ENCODE measurements at regions not wholly inside any gene's neighbourhood (a gene's known extent, or its start where the extent isn't known, plus 50 kb on each side); places are given as distances from the start of the nearest gene placed in this dataset.
"Not testable (repeated sequence)": the region's sequence is repeated elsewhere in the genome, so short reads cannot be mapped to it uniquely, and the experiment has no call there.

DNA sequence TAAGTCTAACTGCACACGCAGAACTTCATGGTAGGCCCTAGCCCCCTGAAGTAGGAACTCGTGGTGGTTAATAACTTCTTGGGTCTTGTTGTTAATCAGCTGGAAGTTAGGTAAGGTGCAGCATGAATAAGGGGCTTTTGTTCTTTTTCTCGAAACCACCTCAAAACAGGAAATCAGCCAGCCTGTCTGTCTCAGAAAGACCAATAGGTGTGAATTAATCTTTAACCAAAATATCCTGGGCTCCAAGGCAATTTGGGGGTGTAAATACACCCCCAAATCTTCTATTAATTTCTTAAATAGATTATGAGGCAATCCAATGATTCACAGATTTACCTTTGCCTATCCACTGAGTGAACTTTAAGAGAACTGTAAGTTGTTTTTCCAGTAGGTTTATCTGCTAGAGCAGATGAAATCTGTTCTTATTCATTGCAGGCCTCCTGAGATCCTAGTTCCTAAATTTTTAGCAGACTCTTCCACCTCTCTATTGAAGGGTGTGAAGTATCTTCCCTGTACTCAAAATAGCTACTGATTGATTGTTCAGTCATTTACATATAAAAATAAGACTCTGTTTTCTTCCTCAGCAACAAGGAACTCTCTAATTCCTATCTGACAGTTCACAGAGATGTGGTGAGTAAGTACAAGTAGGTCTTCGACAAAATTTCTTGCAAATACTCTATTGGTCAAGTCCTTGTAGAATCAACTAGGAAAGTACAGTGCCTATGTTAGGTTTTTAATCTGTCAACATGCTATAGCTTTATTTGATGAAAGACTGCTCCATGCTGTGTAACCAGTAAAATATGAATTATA is 427.1 kb upstream of the NOX3 start:
- DNase-seq (ENCODE audit: low spot score), result no peak

DNA sequence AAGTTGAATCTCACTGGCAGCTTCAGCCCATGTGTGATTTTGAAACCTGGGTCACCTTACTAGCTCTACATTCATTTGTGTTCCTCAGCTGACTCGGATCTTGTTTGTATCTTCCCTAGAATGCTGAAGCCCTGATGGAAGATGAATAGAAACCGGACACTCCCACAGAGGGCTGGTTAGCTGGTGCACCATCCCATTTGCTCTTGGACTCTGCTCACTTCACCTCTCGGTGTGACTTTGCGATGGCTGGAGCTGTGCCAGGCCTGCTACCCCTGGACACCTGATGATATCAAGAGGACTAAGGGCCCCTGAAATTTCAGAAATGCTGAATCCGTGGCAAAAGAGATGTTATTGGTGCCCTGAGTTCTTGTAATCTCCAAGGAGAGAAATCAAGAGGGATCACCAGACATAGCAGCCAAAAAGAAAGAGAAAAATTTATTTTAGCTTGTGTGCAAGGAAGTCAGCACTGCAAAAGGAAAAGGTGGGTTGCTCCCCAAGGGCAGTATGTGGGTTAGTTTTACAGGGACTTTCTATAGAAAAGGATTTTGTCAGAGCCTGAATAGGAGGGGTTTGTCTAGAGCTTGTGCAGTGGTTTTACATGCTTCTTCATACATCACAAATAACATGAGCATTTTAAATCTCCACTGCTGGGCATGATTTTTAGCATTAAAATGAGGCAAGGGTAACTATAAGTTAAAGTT is 426.3 kb upstream of the NOX3 start:
- DNase-seq (ENCODE audit: low spot score), result no peak

GRCh38 chr6:155880900-155881299 is 425.3 kb upstream of the NOX3 start:
- no peak for DNase-seq (ENCODE audit: low spot score)

GRCh38 chr6:155872961-155873360 is 417.3 kb upstream of the NOX3 start:
- no peak for DNase-seq (ENCODE audit: low spot score)

GRCh38 chr6:155867682-155868081 is 412.0 kb upstream of the NOX3 start:
- DNase-seq (ENCODE audit: low spot score), result no peak

DNA sequence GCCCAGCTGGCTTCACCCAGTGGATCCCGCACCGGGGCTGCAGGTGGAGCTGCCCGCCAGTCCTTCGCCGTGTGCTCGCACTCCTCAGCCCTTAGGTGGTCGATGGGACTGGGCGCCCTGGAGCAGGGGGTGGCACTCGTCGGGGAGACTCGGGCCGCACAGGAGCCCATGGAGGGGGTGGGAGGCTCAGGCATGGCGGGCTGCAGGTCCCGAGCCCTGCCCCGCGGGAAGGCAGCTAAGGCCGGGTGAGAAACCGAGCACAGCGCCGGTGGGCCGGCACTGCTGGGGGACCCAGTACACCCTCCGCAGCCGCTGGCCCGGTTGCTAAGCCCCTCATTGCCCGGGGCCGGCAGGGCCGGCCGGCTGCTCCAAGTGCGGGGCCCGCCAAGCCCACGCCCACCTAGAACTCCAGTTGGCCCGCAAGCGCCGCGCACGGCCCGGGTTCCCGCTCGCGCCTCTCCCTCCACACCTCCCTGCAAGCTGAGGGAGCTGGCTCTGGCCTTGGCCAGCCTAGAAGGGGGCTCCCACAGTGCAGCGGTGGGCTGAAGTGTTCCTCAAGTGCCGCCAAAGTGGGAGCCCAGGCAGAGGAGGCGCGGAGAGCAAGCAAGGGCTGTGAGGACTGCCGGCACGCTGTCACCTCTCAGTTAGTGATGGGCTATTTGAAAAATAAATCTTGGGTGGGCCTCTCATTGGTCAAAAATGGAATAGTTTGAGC is 411.2 kb upstream of the NOX3 start:
- not testable (repeated sequence) for DNase-seq (ENCODE audit: low spot score)

GRCh38 chr6:155861821-155862220 is 406.2 kb upstream of the NOX3 start:
- DNase-seq (ENCODE audit: low spot score), result no peak

DNA sequence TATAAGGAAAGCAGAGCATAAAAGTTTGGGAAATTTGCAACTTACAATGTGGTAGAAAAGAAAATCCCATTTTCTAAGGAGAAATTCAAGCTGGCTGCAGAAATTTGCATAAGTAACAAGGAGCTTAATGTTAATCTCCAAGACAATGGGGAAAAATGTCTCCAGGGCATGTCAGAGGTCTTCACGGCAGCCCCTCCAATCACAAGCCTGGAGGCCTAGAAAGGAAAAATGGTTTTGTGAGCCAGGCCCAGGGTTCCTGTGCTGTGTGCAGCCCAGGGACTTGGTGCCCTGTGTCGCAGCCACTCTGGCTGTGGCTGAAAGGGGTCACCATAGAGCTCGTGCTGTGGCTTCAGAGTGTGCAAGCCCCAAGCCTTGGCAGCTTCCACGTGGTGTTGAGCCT is 403.3 kb upstream of the NOX3 start:
- not testable (repeated sequence) for DNase-seq (ENCODE audit: low spot score)

DNA sequence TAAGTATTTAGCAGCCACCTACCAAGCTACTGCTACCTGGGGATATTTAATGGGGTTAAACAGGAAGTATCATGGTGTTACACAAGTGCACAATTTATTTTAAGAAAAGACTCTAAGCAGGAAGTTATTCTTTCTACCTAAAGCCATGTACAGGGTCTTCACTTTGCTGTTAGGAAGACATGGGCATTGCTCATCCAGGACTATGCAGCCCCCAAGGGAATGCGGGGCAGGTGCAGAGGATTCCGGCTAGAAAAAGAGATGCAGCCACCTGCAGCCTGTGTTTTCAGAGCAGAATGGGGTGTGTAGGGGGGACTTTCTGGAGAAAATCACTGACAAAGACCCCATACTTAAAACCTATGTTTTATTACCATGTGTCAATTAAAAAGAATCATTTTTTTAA is 399.1 kb upstream of the NOX3 start:
- no peak for DNase-seq (ENCODE audit: low spot score)

GRCh38 chr6:155853011-155853410 is 397.4 kb upstream of the NOX3 start:
- no peak for DNase-seq (ENCODE audit: low spot score)

- no peak for DNase-seq (ENCODE audit: low spot score)
Observed at GRCh38 chr6:155850408-155850841, 394.8 kb upstream of the NOX3 start.

GRCh38 chr6:155847711-155848110 is 392.1 kb upstream of the NOX3 start:
- no peak for DNase-seq (ENCODE audit: low spot score)

- no peak for DNase-seq (ENCODE audit: low spot score)
Observed at GRCh38 chr6:155837474-155837873, 381.8 kb upstream of the NOX3 start.

GRCh38 chr6:155832596-155832995 is 377.0 kb upstream of the NOX3 start:
- no peak for DNase-seq (ENCODE audit: low spot score)

DNA sequence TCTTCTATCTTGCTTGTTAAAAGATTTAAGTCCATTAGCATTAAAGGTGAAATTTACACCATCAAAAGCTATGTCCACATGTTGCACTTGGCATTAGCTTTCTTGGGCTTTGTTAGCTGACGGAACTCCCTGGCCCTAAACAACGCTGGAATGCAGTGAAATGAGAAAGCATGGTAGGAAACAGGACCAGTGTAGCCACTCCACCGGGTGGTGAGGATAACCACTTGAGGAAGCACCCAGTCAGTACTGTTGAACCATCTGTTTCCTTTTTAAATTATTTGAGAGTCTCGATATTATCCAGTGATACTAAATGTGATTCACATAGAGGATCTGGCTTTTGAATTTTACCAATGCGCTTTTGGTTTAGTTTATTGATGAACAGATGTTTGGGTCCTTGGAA is 374.9 kb upstream of the NOX3 start:
- no peak for DNase-seq (ENCODE audit: low spot score)

DNA sequence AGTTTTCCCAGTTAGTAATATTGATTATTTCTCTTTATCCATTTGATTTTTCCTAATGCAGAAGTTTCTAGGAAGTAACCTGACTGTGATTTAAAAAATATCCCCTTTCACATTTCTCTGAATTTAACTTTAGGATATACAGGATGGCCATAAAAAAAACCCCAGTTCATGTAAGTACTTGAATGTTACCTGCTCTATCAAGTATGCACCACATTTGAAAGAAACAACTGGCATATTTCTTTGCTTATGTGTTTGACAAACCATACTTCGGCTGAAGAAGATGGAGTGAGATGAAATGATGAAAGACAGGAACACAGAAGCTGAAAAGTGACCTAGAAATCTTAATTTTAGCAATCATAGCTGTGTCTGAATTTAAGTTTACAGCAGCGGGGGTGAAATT is 374.0 kb upstream of the NOX3 start:
- no peak for DNase-seq (ENCODE audit: low spot score)

DNA sequence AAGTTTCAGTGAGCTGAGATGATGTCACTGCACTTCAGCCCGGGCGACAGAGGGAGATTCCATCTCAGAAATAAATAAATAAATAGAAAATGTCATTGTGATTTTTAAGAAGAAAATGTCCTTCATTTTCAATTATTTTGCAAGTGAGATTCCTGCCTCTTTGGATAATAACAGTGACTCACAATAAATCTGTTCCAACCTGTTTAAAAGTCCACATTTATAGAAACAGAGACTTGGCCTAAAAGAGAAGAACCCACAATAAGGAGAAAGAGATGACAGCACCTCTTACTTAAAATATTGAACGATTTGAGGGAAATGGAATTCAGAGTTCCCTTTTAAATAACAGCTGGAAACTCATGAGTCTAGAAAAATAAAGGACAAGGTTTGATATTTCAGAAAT is 373.4 kb upstream of the NOX3 start:
- DNase-seq (ENCODE audit: low spot score), result no peak

DNA sequence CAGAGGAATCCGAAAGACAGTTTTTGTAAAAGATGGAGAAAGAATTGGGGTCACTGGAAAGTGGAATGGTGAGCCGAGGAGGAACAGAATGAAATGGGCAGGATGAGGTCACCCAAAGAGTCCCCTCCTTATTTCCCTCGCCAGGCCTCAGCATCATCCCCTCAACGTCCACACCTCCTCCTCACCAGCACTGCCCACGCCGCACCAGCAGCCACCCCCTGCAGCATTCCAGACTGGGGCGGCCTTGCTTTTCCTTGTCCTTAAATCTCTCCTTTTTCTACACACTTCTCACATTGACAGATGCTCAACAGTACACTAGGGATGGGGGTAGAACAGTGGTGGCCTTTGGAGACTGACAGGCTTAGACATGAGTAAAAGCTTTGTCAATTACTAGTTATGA is 363.1 kb upstream of the NOX3 start:
- DNase-seq (ENCODE audit: low spot score), result no peak

DNA sequence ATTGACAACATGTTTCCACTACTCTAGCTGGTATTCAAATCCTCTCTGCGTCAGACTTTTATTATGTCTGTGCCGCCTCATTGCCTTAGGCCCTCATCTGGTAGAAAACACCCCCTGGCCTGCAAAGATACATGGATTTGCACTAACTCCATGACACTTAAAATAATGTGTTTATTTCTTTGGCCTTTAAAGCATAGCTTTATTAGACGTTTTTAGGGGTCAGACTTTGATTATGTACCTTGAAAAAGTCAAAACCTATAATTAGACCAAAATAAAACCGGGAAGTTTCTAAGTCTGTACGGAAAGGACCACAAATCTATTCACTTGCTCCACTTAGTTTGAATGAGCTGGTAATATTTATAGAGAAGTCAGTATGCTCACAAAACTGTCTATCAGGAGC is 357.9 kb upstream of the NOX3 start:
- DNase-seq (ENCODE audit: low spot score), result no peak

DNA sequence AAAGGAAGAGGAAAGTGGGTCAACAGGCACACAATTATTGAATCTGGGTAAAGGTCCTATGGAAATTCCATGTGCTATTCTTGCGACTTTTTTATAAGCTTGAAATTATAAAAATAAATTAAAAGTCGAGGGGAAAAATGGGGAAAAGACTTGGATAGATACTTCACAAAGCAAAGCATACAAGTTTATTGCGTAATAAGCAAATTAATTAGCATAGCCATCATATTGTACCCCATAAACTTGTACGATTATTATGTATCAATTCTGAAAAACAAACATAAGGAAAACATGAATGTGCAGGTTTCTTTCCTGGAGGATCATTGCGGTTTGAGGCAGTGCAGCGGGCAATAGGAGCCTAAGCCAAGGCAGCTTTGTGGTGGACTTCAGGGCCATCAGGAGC is 351.6 kb upstream of the NOX3 start:
- DNase-seq (ENCODE audit: low spot score), result no peak

GRCh38 chr6:155801046-155801445 is 345.4 kb upstream of the NOX3 start:
- no peak for DNase-seq (ENCODE audit: low spot score)

DNA sequence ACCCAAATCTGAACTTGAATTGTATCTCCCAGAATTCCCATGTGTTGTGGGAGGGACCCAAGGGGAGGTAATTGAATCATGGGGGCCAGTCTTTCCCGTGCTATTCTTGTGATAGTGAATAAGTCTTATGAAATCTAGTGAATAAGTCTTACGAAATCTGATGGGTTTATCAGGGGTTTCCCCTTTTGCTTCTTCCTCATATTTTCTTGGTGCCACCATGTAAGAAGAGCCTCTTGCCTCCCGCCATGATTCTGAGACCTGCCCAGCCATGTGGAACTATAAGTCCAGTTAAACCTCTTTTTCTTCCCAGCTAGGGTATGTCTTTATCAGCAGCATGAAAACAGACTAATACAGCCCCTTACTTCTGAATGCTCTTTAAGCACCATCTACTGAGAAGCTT is 343.2 kb upstream of the NOX3 start:
- DNase-seq (ENCODE audit: low spot score), result not testable (repeated sequence)
